OCI-LY3 (cell line): ENCODE measurements at regions not wholly inside any gene's neighbourhood (a gene's known extent, or its start where the extent isn't known, plus 50 kb on each side); places are given as distances from the start of the nearest gene placed in this dataset.
A peak's percentile ranks its signal among the peaks of the same experiment; 100 is the strongest.

Source experiments
- H2AFZ ChIP-seq: fragments of 200-600, 300-600 bp; shearing (Covaris generic); 2 replicates; pipeline ENCODE4 v1.6.0; 2014; ENCODE audit warnings: antibody characterized with exemption, low read depth, low read length
- H3K27ac ChIP-seq: fragments of 200-600, 300-600 bp; sonication (generic); 2 replicates; pipeline ENCODE4 v1.5.1; 2014; ENCODE audit warnings: mild to moderate bottlenecking, low read length, moderate library complexity, mixed read lengths
- H3K27me3 ChIP-seq: fragments of 200-600, 300-600 bp; sonication (generic); 2 replicates; pipeline ENCODE4 v1.6.1; 2014; ENCODE audit warnings: low read depth, low read length, mixed read lengths
- H3K36me3 ChIP-seq: fragments of 200-600, 300-600 bp; sonication (generic); replicated peaks from 2 replicates; pipeline ENCODE3; 2014; ENCODE audit warnings: low read depth, low read length, mixed read lengths
- H3K4me1 ChIP-seq: fragments of 300-600, 200-600 bp; sonication (generic); 2 replicates; pipeline ENCODE4 v1.6.1; 2014; ENCODE audit warnings: low read length, mixed read lengths
- H3K4me2 ChIP-seq: fragments of 200-600, 300-600 bp; sonication (generic); 2 replicates; pipeline ENCODE4 v1.6.1; 2014; ENCODE audit warnings: low read length, mixed read lengths
- H3K4me3 ChIP-seq: fragments of 300-600, 200-600 bp; sonication (generic); 2 replicates; pipeline ENCODE4 v1.5.1; 2014; ENCODE audit warnings: antibody characterized with exemption, mild to moderate bottlenecking, low read length, moderate library complexity
- H3K79me2 ChIP-seq: fragments of 300-600, 200-600 bp; shearing (Covaris generic); 2 replicates; pipeline ENCODE4 v1.6.1; 2014; ENCODE audit warnings: mild to moderate bottlenecking, low read length, mixed read lengths
- H3K9ac ChIP-seq: fragments of 300-600, 200-600 bp; shearing (Covaris generic); 2 replicates; pipeline ENCODE4 v1.6.0; 2014; ENCODE audit warnings: mild to moderate bottlenecking, low read length, moderate library complexity
- H3K9me3 ChIP-seq: fragments of 200-600, 300-600 bp; shearing (Covaris generic); 2 replicates; pipeline ENCODE4 v1.6.1; 2014; ENCODE audit warnings: low read length, mixed read lengths; ENCODE audit not compliant: insufficient read depth
- H4K20me1 ChIP-seq: fragments of 200-600, 300-600 bp; sonication (generic); 2 replicates; pipeline ENCODE4 v1.6.1; 2016; ENCODE audit warnings: low read length, mixed read lengths; ENCODE audit not compliant: insufficient read depth
- CTCF ChIP-seq: fragments of 200-600, 300-600 bp; sonication (generic); IDR thresholded peaks from 2 replicates; pipeline ENCODE4 v1.5.1; 2014; ENCODE audit warnings: antibody characterized with exemption, low read length, low read depth
- EZH2phosphoT487 ChIP-seq: fragments of 200-600 bp; shearing (Covaris generic); IDR thresholded peaks from 2 replicates; pipeline ENCODE4 v1.6.1; 2018; ENCODE audit warnings: antibody characterized with exemption, mixed run types, low read depth

- Histone ChIP-seq H3K36me3 (no peaks in the 10 kb centered on the region), H3K4me1 (peaks cover 16% of the 10 kb centered on the region), H2AFZ (peak overlapping the region; percentile 99), H3K27ac (no peak overlapping the region), H3K4me3 (peak overlapping the region; percentile 92), H3K9me3 (no peaks in the 10 kb centered on the region), H4K20me1 (no peaks in the 10 kb centered on the region), H3K9ac (peak overlapping the region; percentile 82), H3K4me2 (peak overlapping the region; percentile 99), H3K79me2 (no peaks in the 10 kb centered on the region), H3K27me3 (peaks cover 18% of the 10 kb centered on the region)
- TF ChIP-seq EZH2phosphoT487 (no peak), CTCF (no peak)
Observed at GRCh38 chr3:159763602-159764489, 224.8 kb upstream of the IL12A start.

- H4K20me1 ChIP-seq, result no peaks in the 10 kb centered on the region
- H3K27ac ChIP-seq, result no peak overlapping the region
- no peaks in the 10 kb centered on the region for H3K9me3 ChIP-seq
- peaks cover 18% of the 10 kb centered on the region for H3K27me3 ChIP-seq
- no peak for TF ChIP-seq EZH2phosphoT487
- no peak for TF ChIP-seq CTCF
- peak overlapping the region; percentile 82 for H3K9ac ChIP-seq
- no peaks in the 10 kb centered on the region for H3K79me2 ChIP-seq
- peak overlapping the region; percentile 92 for H3K4me3 ChIP-seq
- H3K36me3 ChIP-seq, result no peaks in the 10 kb centered on the region
- peak overlapping the region; percentile 69 for H2AFZ ChIP-seq
- H3K4me1 ChIP-seq, result peaks cover 16% of the 10 kb centered on the region
- peak overlapping the region; percentile 75 for H3K4me2 ChIP-seq
Observed at GRCh38 chr3:159764490-159765029, 224.1 kb upstream of the IL12A start.

GRCh38 chr3:159765030-159765859 is 223.4 kb upstream of the IL12A start:
- H2AFZ ChIP-seq, result peak overlapping the region; percentile 69; the same call in 1 of the 2 replicates
- H3K4me2 ChIP-seq, result peak overlapping the region; percentile 75
- no peaks in the 10 kb centered on the region for H3K9me3 ChIP-seq
- H3K27ac ChIP-seq, result no peak overlapping the region
- H3K9ac ChIP-seq, result peak overlapping the region; percentile 82
- H3K4me3 ChIP-seq, result peak overlapping the region; percentile 92
- peaks cover 18% of the 10 kb centered on the region for H3K27me3 ChIP-seq
- no peaks in the 10 kb centered on the region for H3K36me3 ChIP-seq
- H3K79me2 ChIP-seq, result no peaks in the 10 kb centered on the region
- peaks cover 16% of the 10 kb centered on the region for H3K4me1 ChIP-seq
- no peaks in the 10 kb centered on the region for H4K20me1 ChIP-seq
- no peak for TF ChIP-seq EZH2phosphoT487
- no peak for TF ChIP-seq CTCF

GRCh38 chr3:159765860-159766294 is 222.8 kb upstream of the IL12A start:
- Histone ChIP-seq H2AFZ (no peak overlapping the region), H3K4me2 (peak overlapping the region; percentile 75), H3K36me3 (no peaks in the 10 kb centered on the region), H3K9ac (0 out of 2 replicates have a peak overlapping the region, but pooled peaks have one; percentile 12), H3K4me1 (peaks cover 16% of the 10 kb centered on the region), H3K27ac (no peak overlapping the region), H3K4me3 (peak overlapping the region; percentile 92), H4K20me1 (no peaks in the 10 kb centered on the region), H3K27me3 (peaks cover 18% of the 10 kb centered on the region), H3K79me2 (no peaks in the 10 kb centered on the region), H3K9me3 (no peaks in the 10 kb centered on the region)
- no peak for TF ChIP-seq CTCF
